ENCODE measurements at regions not wholly inside any gene's neighbourhood (a gene's known extent, or its start where the extent isn't known, plus 50 kb on each side); places are given as distances from the start of the nearest gene placed in this dataset.

- TF ChIP-seq EZH2 (IDR thresholded peaks at IDR 0.05; ENCODE audit: low read depth, unreplicated experiment): no peak
- no peak for TF ChIP-seq CTCF (conservative IDR thresholded peaks at IDR 0.05; ENCODE audit: low read depth in 2 of 2)
- TF ChIP-seq POLR2AphosphoS5 (IDR thresholded peaks at IDR 0.05; ENCODE audit: low read depth): no peak
- no peak for TF ChIP-seq ETS1 (IDR thresholded peaks at IDR 0.05)
Observed at GRCh38 chr17:5931616-5932015, 138.6 kb upstream of the WSCD1 start.
